ENCODE measurements at regions not wholly inside any gene's neighbourhood (a gene's known extent, or its start where the extent isn't known, plus 50 kb on each side); places are given as distances from the start of the nearest gene placed in this dataset.

- TF ChIP-seq, protein P1, sequence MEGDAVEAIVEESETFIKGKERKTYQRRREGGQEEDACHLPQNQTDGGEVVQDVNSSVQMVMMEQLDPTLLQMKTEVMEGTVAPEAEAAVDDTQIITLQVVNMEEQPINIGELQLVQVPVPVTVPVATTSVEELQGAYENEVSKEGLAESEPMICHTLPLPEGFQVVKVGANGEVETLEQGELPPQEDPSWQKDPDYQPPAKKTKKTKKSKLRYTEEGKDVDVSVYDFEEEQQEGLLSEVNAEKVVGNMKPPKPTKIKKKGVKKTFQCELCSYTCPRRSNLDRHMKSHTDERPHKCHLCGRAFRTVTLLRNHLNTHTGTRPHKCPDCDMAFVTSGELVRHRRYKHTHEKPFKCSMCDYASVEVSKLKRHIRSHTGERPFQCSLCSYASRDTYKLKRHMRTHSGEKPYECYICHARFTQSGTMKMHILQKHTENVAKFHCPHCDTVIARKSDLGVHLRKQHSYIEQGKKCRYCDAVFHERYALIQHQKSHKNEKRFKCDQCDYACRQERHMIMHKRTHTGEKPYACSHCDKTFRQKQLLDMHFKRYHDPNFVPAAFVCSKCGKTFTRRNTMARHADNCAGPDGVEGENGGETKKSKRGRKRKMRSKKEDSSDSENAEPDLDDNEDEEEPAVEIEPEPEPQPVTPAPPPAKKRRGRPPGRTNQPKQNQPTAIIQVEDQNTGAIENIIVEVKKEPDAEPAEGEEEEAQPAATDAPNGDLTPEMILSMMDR (IDR thresholded peaks at IDR 0.05; ENCODE audit: borderline replicate concordance, extremely low read depth, low read length, poor library complexity, severe bottlenecking) = no peak
- no peak for TF ChIP-seq EZH2 (IDR thresholded peaks at IDR 0.05; ENCODE audit: borderline replicate concordance, low read depth, low read length, severe bottlenecking)
Observed at GRCh38 chr7:152512706-152513105, 76.9 kb upstream of the KMT2C start.
